Islet of Langerhans (tissue), 1 donor: ENCODE measurements at regions not wholly inside any gene's neighbourhood (a gene's known extent, or its start where the extent isn't known, plus 50 kb on each side); places are given as distances from the start of the nearest gene placed in this dataset.

ENCODE experiments used
- FAIRE-seq: peaks from one replicate; lab custom pipeline; 2011; peaks lifted over from hg19 to GRCh38; lab: Jason Lieb, UNC

DNA sequence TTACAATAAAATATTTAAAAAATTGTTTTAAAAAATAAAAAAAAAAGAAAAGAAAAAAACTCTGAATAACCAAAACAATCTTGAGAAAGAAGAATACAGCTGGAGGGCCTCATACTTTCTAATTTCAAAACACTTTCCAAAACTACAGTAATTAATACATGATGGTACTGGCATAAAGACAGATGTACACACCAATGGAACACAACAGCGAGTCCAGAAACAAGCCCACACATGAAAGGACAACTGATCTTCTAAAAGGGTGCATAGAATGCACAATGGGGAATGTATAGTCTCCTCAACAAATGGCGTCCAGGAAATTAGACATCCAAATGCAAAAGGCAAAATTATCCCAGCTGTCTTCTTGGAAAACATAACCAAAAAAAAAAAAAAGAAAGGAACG lies 99.6 kb downstream of the LURAP1L start:
- no peak for FAIRE-seq

DNA sequence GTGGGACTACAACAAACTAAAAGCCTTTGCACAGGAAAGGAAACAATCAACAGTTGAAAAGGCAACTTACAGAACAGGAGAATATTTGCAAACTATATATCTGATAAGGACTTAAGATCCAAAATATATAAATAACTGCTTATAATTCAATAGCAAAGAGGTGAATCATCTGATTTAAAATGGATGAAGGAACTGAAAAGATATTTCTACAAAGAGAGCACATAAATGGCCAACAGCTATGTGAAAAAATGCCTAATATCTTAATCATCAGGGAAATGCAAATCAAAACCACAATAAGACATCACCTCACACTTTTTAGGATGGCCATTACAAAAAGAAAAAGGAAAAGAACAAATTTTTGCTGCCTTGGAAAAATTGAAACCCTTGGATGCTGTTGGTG lies 100.4 kb downstream of the LURAP1L start:
- FAIRE-seq: no peak

DNA sequence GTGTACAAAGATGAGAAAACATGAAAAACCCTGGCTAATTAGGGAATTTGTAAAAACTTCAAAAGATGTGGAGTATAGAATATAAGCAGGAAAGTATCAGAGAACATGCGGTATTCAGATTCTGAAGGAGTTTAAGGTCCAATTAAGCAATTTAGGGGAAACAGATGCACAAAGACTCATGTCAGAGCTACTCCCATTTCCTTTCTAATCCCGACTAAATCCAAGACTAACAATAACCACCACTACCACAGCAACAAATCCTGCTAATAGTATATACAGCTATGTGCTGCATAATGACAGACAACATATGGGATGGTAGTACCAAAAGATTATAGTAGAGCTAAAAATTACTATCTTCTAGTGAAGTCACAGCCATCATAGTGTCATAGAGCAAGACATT lies 102.1 kb downstream of the LURAP1L start:
- no peak for FAIRE-seq

DNA sequence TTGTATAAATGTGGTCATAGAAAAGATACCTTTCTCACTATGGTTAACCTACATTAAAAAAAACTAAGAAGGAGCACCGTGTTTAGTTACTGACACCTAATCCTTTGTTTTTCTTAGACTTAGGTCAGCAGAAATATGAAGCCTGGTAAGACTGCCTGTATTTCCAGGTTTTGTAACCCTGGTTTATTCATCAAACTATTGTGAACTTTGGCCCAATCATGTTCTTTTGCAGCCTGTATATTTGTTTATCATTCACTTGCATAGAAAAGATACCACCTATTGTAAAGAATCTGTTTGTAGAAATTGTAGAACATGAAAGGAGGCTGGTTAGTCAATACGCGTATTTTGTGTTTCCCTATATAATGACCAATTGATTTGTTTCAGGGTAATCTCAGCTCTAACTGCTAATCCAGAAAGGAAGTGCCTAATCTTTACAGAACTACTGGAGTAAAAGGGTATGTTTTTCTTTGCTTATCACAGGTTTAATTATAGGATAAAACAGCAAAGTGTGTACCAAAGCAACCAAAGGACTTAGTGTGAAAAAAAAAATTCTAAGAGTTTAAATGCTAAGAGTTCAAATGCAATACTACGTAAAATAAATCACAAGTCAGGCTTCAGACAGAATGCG lies 103.6 kb downstream of the LURAP1L start:
- FAIRE-seq: no peak

DNA sequence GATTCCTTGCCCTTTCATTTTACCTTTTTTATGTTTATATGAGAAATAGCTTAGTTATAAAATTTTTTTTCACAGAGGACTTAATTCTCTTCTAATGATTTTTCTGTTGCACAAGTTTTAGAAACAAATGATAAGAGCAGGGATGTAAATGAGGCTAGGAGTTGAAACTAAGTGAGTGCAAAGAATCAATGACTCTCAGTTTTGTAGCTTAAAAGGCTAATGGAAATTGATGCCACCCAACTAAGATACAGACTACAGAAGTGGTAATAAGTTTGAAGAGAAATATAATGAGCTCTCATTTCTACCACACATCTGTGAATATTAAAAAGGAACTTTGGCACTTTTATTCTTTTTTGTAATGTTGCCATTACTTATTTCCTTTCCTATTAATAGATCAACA lies 105.1 kb downstream of the LURAP1L start:
- no peak for FAIRE-seq

DNA sequence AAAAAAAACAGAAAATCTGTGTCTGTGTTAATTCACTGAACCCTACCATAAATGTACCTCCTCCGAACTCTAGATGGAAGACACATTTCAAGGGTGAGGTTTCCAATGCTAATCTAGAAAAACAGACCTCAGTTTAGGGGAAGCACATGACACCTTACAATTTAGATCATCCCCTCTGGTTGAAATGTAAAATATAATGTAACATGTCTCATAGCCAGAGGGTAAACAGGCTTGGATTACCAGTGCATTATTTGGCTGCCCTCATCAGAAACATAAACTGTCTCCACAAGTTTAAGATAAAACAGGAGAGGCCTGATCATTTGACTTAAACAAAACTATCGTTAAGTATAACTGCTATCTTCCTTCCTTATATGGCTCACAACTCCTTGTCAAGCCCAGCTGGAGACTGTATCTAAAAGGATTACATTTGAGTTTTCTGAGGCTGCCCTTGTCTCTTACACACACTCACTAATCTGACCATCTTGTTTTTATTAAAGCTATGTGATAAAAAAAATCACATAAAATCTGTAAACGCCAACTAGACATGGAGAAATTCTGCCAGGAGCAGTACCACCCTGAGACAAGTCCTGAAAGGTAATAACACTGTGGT lies 105.7 kb downstream of the LURAP1L start:
- FAIRE-seq: no peak

DNA sequence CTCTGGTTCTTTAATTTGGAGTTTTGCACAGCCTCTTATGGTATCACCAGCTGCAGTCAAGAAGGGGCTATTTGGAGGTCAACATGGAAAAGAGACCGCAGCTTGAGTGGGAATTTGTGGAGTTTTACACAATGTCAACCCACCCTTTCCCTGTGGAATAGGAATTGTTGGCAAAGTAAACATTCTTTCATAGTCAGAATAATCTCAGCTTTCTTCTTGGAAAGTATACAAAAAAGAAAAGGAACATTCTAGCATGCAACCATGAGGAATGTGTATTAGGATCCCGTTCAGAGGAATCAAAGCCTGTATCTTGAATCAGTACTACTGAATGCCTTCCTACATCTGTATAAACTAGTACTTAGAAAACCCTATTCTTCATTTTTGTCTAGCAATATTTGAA lies 107.6 kb downstream of the LURAP1L start:
- no peak for FAIRE-seq

DNA sequence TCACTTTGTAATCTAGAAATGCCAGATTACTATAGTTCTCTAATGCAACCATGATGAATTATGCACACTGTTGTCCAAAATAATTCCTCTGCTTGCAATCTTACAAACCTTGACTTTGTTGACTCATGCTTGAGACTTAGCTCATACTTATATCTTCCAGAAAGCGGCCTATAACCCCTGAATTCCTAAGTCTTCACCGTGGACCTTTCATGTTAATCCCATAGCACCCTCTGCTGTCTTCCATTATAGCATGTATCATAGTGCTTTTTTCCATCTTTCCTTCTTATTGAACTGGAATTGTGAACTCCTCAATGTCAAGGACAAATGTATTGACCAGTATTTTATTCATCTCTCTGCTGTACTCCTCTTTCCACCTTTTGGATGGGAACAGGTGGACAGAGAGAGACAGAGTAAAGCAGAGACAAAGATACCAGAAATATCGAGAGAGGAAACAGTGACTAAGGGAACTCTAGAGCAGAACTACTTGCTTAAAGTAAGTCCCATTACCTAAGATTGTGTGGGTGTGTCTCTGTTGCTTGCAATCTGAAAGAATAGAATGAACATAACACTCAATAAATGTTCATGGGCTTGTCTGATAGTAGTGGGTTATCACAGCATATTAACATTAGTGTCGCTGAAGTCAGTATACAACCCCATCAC lies 110.0 kb downstream of the LURAP1L start:
- peak; percentile 96 for FAIRE-seq

DNA sequence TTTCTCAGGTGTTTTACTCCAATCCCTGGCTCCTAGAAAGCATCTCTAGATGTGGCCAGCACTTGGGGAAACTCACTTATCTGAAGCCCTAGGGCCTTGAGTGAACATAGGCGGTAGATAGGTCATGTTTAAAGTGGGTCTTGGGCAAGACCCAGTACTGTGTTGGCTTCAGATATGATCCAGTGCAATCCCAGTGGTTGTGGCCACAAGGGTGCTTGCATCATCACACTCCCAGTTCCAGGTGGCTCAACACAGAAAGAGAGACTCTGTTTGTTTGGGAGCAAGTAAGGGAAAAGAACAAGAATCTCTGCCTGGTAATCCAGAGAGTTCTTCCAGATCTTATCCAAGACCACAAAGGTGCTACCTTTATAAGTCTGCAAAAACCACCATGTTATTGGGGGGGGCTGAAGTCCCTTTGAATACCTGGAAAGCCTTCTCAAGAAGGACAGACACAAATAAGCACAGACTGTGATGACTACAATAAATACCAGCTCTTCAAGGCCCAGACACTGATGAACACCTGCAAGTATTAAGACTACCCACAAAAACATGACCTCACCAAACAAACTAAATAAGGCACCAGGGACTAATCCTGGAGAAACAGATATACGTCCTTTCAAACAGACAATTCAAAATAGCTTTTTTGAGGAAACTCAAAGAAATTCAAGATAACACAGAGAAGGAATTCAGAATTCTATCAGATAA lies 114.7 kb downstream of the LURAP1L start:
- FAIRE-seq: no peak

DNA sequence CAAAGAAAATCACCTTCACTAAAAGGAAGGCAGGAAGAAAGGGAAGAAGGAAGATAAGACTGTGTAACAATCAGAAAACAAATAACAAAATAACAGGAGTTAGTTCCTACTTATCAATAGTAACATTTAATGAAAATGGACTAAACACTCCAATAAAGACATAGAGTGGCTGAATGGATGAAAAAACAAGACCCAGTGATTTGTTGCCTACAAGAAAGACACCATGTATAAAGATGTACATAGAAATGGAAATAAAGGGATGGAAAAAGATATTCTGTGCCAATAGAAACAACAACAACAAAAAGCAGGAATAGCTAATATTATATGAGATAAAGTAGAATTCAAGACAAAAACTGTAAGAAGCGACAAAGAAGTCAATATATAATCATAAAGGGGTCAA lies 116.8 kb downstream of the LURAP1L start:
- FAIRE-seq: no peak

DNA sequence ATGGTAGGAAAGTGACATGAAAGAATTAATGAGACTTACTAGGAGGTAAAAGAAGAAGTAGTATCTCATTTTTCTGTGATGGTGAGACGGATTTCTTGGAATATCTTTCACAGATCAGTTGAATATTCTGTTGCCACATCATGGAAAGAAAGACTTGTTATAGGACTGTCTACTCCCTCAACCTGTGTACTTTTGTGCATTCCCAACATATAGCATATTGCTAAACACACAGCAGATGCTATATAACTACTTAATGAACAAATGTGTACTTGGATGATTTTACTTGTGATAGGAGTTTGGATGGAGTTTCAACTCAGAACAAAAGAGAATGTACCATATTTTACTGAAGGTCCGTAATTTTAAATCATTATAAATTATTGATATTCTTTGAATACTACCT lies 128.5 kb downstream of the LURAP1L start:
- FAIRE-seq: no peak

DNA sequence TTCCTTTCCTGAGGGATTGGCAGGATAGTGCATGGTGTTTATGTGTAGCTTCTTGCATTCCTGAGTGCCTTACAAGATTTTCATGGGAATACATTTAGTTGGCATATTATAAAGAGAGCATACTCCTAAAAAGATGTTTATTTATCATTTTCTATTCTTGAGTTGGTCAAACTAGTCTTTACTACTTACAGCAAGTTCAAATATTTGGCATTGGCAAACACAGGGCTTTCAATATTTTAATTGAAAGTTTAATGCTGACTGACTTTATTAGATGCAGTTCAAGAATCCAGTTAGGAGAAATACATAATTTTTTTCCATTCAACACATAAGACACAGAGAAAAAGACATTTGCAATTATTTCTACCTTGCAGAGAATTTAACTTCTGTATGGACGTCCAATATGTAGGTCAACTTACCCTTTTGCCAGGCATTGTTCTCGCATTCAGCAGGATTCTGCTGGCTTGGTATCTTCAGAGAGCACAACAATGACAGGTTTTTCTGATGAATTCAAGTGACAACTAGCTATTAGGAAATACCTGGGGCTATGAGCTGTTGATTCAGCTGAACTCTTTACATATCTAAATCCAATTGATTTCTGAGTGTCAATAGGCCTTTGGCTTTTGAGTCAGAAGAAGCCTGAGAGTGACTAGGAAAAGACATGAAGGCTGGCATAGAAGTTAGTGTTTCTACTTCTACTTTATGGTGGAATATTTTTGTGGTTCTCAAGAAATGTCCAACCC lies 129.6 kb downstream of the LURAP1L start:
- no peak for FAIRE-seq

DNA sequence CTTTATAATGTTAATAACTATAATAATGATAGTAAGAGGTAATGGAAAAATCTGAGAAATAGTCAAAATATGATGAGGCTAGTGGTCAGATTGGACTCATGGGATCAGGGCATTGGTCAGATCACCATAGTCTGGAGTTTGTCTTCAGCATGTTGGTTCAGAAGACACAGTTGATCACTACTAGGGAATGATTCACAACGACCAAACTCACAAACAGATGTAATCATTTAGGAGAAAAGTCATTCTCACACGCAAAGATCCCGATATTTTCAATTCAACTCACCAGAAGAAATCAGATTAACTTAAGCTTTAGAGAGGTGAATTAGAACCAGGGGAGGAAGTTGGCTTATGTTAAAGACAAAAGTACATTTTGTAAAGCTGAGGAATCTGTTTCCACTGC lies 131.8 kb downstream of the LURAP1L start:
- no peak for FAIRE-seq

DNA sequence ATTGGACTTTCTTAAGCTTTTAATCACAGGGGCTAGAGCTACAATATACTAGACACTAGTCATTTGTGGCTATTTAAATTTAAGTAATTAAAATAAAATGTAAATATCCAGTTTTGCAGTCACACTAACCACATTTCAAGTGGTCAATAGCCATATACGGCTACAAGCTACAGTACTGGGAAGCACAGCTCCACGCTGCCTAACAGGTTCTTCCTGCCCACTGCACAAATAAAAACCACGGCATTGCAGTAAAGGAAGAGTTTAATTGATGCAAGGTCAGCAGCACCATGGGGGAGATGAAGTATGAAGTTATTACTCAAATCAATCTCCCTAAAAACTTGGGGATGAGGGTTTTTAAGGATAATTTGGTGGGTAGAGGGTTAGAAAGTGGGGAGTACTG lies 134.1 kb downstream of the LURAP1L start:
- no peak for FAIRE-seq

DNA sequence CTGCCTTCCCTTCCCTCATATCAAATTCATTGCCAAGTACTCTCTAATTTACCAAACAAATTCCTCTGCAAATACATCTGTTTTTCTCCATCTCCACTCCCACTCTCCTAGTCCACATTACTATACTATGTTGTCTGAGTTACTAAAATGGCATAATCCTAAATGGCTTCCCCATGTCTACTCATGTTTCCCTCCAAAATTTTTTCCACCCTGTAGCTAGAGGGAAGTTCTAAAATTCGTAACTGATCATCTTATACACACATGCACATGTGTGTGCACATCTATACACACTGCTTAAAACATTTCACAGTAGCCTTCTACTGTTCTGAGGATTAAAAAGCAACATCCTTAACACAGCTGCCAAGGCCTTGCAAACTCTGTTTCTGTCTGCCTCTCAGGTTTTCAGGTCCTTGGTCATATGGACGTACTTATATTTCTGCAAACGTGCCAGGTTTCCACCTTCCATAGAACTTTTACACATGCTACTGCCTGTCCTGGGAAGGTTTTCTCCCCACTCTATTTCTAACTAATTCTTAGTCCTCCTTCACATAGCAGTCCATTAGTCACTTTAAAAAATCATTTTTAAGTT lies 140.6 kb downstream of the LURAP1L start:
- FAIRE-seq: no peak

DNA sequence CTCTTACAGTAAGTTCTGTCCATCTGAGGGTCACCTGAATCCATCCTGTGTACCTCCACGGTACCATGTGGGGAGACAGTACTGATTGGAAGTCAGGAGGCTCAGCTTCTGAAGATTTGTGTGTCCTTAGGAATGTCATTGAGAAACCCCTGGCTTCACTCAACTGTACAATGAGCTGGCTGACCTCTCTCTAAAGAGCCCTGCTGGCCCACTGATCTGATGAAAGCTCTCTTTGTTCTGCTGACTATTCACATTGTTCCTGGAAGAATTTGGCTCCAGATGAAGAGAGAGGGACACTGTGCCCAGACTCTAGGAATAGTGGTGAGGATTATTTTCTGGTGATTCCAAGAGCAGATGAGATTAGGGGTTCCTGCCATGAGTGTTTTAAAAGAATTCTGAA lies 141.2 kb downstream of the LURAP1L start:
- no peak for FAIRE-seq

DNA sequence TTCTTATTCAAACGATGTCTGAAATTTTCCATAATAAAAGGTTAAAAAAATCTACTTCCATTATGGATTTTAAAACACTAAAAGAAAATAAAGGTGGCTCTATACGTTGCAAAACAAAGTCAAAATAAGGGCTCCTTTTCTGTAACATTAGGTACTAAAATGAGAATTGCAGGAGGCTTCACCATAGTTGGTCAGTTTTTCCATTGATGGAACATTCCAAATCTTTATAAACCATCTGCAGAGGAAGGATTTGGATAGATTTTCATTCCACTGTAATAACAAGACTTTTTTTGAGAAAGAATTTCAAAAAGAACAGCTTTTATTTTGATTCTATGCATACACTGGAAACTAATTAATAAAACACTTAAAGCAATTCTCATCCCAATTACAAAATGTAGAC lies 145.6 kb downstream of the LURAP1L start:
- FAIRE-seq: no peak

DNA sequence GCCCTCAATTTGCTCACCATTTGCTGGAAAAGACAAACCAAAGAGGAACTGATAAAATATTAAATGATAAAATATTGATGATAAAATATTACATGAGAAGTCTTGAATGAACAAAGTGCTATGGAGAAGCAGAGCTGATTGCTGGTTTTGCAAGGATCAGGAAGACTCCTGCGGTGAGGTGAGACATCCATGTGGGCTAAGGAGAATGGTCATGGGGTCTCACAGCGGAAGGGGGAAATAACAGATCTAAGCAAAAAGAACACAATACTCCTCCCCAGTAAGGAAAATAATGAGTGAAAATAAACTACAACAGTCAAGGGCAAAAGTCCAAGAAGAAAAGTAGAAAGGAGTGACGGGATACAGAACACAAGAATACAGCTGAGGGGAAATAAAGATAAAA lies 146.8 kb downstream of the LURAP1L start:
- no peak for FAIRE-seq

DNA sequence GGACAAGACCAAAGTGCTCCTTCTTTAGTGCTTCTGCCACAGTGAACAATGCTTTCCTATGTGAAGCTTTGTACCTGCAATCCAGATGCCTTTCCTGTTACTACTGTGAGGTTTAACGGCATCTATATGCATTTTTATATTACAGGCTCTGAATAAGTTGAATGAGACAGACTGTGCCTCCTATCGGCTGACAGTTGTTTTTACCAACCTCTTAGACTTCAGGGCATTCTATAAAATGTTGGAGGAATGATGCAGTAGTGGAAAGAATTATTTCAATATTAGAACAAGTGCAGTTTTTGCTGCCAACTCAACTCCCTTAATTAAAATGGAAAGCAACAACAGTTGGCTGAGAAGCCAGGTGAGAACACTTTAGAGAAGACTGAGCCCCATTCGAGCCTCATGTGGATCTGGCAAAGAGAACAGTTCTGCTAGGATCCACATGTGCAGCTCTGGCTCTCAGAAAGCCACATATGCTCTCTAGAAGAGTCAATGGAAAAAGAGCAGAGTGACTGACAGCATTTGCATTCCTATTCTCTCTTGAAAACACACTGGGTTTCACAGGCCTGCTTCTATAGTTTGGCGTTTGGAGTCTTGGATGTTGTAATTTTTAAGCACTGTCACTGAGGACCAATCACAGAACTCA lies 147.5 kb downstream of the LURAP1L start:
- FAIRE-seq: no peak

DNA sequence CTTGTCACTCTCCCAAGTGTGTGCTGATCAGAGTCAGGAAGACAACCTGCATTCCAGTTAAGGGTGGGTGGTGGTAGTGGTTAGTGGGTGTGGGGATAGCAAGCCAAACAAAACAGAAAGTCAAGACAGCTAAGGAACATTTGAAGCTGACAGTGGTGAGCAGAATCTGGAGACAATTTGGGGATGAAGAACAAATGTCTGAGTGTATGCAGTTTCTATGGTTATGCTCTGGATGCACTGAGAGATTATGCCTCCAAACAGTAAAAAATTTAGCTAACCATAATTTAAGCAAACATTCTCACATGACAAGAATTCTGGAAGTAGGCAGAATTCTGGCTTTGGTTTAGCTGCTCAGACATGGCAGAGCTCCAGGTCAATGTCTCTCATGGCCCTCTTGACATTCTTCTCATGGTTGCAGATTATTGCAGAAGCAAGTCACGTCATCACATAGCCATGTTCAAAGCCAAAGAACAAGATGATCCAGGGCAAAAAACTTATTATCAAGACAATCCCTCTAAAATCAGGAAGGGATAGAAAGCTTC lies 148.7 kb downstream of the LURAP1L start:
- no peak for FAIRE-seq

DNA sequence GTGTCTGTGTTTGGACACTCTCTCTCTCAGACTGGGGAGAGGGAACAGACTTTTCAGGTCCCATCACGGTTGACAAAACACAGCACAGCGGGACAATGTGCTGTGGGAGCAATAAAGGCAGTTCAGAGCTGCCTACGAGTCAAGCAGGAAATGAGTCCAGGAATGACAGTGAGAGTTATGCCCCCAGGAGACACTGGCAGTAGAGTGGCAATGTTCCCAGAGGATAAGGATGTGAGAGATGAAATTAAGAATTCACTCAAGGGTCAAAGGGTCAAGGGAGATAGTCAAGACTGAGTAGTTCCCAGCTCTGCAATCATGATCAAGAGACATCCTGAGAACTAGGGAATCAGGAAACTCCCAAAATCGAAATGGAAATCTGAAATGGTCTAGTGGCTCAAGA lies 156.1 kb downstream of the LURAP1L start:
- FAIRE-seq: no peak

DNA sequence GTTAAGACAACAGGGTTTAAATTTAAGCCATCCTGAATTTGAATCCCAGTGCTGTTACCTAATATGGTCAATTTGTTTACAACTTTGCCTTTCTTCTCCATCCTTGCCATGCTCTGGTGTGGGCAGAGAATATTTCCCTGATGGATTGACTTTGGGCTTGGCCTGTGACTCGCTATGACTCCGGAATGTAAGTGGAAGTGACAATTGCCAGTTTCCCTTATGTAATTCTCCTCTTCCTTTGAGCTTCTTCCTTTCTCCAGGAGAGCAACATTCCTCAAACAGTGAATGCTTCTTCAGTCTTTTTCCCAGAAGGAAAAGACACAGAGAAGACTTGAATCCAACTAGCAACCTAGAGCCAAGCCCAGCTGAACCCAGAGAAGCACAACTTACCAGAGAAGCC lies 159.1 kb downstream of the LURAP1L start:
- no peak for FAIRE-seq
